HEK293 (cell line): ENCODE measurements at regions not wholly inside any gene's neighbourhood (a gene's known extent, or its start where the extent isn't known, plus 50 kb on each side); places are given as distances from the start of the nearest gene placed in this dataset.

ENCODE experiments used
- CTCF ChIP-seq: fragments of 450-650 bp; formaldehyde crosslinking; IDR thresholded peaks from 2 replicates; pipeline ENCODE4 v1.5.1; 2016; ENCODE audit warnings: missing biosample characterization, missing genetic modification characterization
- OVOL3 ChIP-seq: fragments of 450-650 bp; formaldehyde crosslinking; IDR thresholded peaks from 2 replicates; pipeline ENCODE4 v1.5.1; 2016; ENCODE audit warnings: missing biosample characterization, missing genetic modification characterization
- WT1 ChIP-seq: fragments of 450-650 bp; formaldehyde crosslinking; IDR thresholded peaks from 2 replicates; pipeline ENCODE4 v1.5.1; 2016; ENCODE audit warnings: missing biosample characterization, missing genetic modification characterization
- ZBTB44 ChIP-seq: fragments of 450-650 bp; IDR thresholded peaks from 2 replicates; pipeline ENCODE4 v1.5.1; 2018; ENCODE audit warnings: missing biosample characterization, mild to moderate bottlenecking, missing genetic modification characterization
- ZFP3 ChIP-seq: fragments of 450-650 bp; formaldehyde crosslinking; IDR thresholded peaks from 2 replicates; pipeline ENCODE4 v1.5.1; 2016; ENCODE audit warnings: low read depth, missing biosample characterization, missing genetic modification characterization
- ZNF175 ChIP-seq: fragments of 450-650 bp; formaldehyde crosslinking; IDR thresholded peaks from 2 replicates; pipeline ENCODE4 v1.5.1; 2016; ENCODE audit warnings: missing biosample characterization, missing genetic modification characterization
- ZNF24 ChIP-seq: fragments of 450-650 bp; formaldehyde crosslinking; IDR thresholded peaks from 2 replicates; pipeline ENCODE4 v1.5.1; 2016; ENCODE audit warnings: missing biosample characterization, missing genetic modification characterization
- ZNF529 ChIP-seq: fragments of 450-650 bp; formaldehyde crosslinking; IDR thresholded peaks from 2 replicates; pipeline ENCODE4 v1.5.1; 2017; ENCODE audit warnings: missing genetic modification characterization, missing biosample characterization; ENCODE audit not compliant: insufficient replicate concordance

GRCh38 chr1:25146451-25146855, 85.8 kb downstream of the SYF2 start:
- no peak for TF ChIP-seq ZNF24
- no peak for TF ChIP-seq ZBTB44 (tag by site-specific recombination)
- TF ChIP-seq ZFP3 (tag by site-specific recombination): no peak
- TF ChIP-seq ZNF175 (tag by site-specific recombination): no peak
- no peak for TF ChIP-seq CTCF (tag by site-specific recombination)
- TF ChIP-seq ZNF529 (tag by site-specific recombination): no peak
- no peak for TF ChIP-seq WT1 (tag by site-specific recombination)
- no peak for TF ChIP-seq OVOL3 (tag by site-specific recombination)
